ENCODE measurements at regions not wholly inside any gene's neighbourhood (a gene's known extent, or its start where the extent isn't known, plus 50 kb on each side); places are given as distances from the start of the nearest gene placed in this dataset.

DNA sequence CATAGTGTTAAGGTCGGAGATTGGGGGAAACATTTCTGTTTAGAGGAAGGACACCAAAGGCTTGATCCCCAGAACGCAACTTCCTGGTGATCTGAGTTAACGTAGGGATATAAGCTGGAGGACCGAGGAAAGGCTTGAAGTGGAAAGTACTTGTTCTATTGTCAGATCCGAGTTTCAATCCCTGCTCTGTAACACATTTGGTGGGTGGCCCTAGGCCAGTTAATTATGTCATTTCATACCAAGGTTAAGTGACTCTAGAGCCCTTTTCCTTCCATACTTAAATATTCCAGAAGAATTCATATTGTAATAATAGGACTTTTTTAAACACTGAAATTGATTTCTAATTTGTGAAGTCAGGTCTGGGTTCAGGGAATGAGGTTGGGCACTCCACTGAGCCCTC, 80.9 kb downstream of the RPLP1 start:
- FAIRE-seq (no peak), DNase-seq (no peak)
- 52 to 71% (median 63%) methylated on average over 5 of the region's 5 CpGs for WGBS, 3 donors
- Histone ChIP-seq H3K27me3 (ENCODE audit: control insufficient read depth in 3 of 3, insufficient read depth in 3 of 3, low read length in 3 of 3) (peaks cover 0 to 5% (median 2%) of the 10 kb centered on the region in 3 donors), H3K9me3 (ENCODE audit: control insufficient read depth in 2 of 2, insufficient read depth in 1 of 2, low read depth in 1 of 2, low read length in 1 of 2) (no peaks in the 10 kb centered on the region), H3K36me3 (ENCODE audit: control insufficient read depth in 3 of 3, insufficient read depth in 2 of 3, low read depth in 1 of 3, low read length in 3 of 3) (no peaks in the 10 kb centered on the region), H3K4me1 (ENCODE audit: control insufficient read depth in 3 of 3, insufficient read depth in 2 of 3, low read depth in 1 of 3, low read length in 2 of 3) (peaks cover 0 to 10% (median 0%) of the 10 kb centered on the region in 3 donors), H3K4me3 (ENCODE audit: low read depth in 1 of 3, low read length in 3 of 3) (no peak overlapping the region), H3K27ac (ENCODE audit: low read depth in 1 of 3, low read length in 2 of 3) (no peak overlapping the region)

DNA sequence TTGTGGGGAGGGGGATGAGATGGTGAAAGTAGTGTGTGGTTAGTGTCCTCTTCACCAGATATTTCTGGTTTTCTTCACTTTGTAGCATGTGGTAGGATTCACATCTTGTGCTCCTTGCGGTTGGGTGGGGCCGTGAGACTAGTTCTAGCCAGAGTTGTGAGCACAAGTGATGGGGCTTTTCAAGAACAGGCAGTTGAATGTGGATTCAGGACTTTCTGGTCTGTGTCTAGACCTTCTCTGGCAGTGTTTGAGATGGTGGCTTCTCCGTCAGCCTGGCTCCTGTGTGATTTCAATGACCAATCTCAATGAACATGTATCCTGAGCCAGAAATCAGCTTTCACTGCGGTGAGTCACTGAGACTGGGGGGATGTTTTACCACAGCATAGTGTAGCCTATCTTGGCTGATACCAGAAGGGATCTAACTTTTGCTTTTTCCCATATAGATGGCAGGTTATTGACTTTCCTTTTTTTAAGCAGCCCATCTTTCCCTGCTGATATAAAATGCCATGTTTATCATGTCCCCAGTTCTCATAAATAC, 82.6 kb downstream of the RPLP1 start:
- FAIRE-seq = no peak
- 87 to 91% (median 89%) methylated on average over 4 of the region's 4 CpGs for WGBS, 3 donors

GRCh38 chr15:69535998-69536397, 83.4 kb downstream of the RPLP1 start:
- no peaks in the 10 kb centered on the region for H3K36me3 ChIP-seq (ENCODE audit: control insufficient read depth in 3 of 3, insufficient read depth in 2 of 3, low read depth in 1 of 3, low read length in 3 of 3)
- no peak for DNase-seq
- H3K27me3 ChIP-seq (ENCODE audit: control insufficient read depth in 3 of 3, insufficient read depth in 3 of 3, low read length in 3 of 3) = peaks cover 0 to 2% (median 0%) of the 10 kb centered on the region in 3 donors
- H3K9me3 ChIP-seq (ENCODE audit: control insufficient read depth in 2 of 2, insufficient read depth in 1 of 2, low read depth in 1 of 2, low read length in 1 of 2) = no peaks in the 10 kb centered on the region
- 85 to 92% (median 89%) methylated on average over 6 of the region's 6 CpGs for WGBS, 3 donors
- H3K4me1 ChIP-seq (ENCODE audit: control insufficient read depth in 3 of 3, insufficient read depth in 2 of 3, low read depth in 1 of 3, low read length in 2 of 3) = peaks cover 0 to 10% (median 0%) of the 10 kb centered on the region in 3 donors
- no peak overlapping the region for H3K4me3 ChIP-seq (ENCODE audit: low read depth in 1 of 3, low read length in 3 of 3)
- FAIRE-seq = no peak
- H3K27ac ChIP-seq (ENCODE audit: low read depth in 1 of 3, low read length in 2 of 3) = no peak overlapping the region

More for the DNA sequence above, 82.6 kb downstream of the RPLP1 start:
- H3K27ac ChIP-seq (ENCODE audit: low read depth in 1 of 3, low read length in 2 of 3) = no peak overlapping the region
- no peaks in the 10 kb centered on the region for H3K9me3 ChIP-seq (ENCODE audit: control insufficient read depth in 2 of 2, insufficient read depth in 1 of 2, low read depth in 1 of 2, low read length in 1 of 2)
- no peak overlapping the region for H3K4me3 ChIP-seq (ENCODE audit: low read depth in 1 of 3, low read length in 3 of 3)
- peaks cover 0 to 4% (median 2%) of the 10 kb centered on the region in 3 donors for H3K27me3 ChIP-seq (ENCODE audit: control insufficient read depth in 3 of 3, insufficient read depth in 3 of 3, low read length in 3 of 3)
- H3K36me3 ChIP-seq (ENCODE audit: control insufficient read depth in 3 of 3, insufficient read depth in 2 of 3, low read depth in 1 of 3, low read length in 3 of 3) = no peaks in the 10 kb centered on the region
- H3K4me1 ChIP-seq (ENCODE audit: control insufficient read depth in 3 of 3, insufficient read depth in 2 of 3, low read depth in 1 of 3, low read length in 2 of 3) = peaks cover 0 to 10% (median 0%) of the 10 kb centered on the region in 3 donors
- no peak for DNase-seq

DNA sequence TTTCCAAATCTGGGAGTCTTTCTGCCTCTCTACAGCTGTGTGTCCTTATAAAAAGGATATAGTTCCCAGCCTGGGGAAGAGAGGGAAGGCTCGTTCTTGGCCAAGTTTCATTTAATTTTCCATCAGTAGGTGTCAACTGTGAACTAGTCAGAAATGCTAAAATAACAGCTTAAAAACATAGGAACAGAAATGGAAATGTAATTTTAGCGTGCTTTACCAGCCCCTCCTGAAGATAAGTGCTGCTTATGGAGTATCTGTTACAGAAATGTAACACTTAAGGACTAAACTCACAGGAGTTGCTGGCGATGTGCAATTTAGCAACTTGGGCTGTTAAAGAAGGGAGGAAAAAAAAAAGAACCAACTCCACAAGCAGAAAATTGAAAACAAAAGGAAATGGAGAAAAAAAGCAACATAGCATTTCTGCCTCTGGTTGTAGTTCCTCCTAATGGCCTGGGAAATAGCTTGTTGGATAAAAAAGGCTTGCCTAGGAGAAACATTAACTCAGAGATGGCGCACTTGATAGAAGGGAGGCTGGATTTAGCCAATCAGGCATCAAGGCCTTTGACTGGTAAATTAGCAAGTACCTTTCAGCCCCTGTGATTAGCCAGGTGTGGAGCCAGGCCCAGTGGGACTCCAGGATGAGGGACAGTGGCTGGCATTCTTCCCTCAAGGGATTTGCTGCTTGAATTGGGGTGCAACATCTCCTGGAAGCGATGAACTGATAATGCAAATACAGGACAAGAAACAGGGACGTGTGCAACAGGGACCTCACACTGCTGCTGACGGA, 84.3 kb downstream of the RPLP1 start:
- peaks cover 0 to 10% (median 0%) of the 10 kb centered on the region in 3 donors for H3K4me1 ChIP-seq (ENCODE audit: control insufficient read depth in 3 of 3, insufficient read depth in 2 of 3, low read depth in 1 of 3, low read length in 2 of 3)
- no peaks in the 10 kb centered on the region for H3K36me3 ChIP-seq (ENCODE audit: control insufficient read depth in 3 of 3, insufficient read depth in 2 of 3, low read depth in 1 of 3, low read length in 3 of 3)
- no peak for FAIRE-seq
- H3K9me3 ChIP-seq (ENCODE audit: control insufficient read depth in 2 of 2, insufficient read depth in 1 of 2, low read depth in 1 of 2, low read length in 1 of 2) = no peaks in the 10 kb centered on the region
- H3K27me3 ChIP-seq (ENCODE audit: control insufficient read depth in 3 of 3, insufficient read depth in 3 of 3, low read length in 3 of 3) = peaks cover 0 to 2% (median 0%) of the 10 kb centered on the region in 3 donors
- 53 to 72% (median 62%) methylated on average over 7 of the region's 7 CpGs for WGBS, 3 donors
- H3K27ac ChIP-seq (ENCODE audit: low read depth in 1 of 3, low read length in 2 of 3) = no peak overlapping the region
- H3K4me3 ChIP-seq (ENCODE audit: low read depth in 1 of 3, low read length in 3 of 3) = no peak overlapping the region
- DNase-seq = peak in 1 of 2 donors; percentile 20

DNA sequence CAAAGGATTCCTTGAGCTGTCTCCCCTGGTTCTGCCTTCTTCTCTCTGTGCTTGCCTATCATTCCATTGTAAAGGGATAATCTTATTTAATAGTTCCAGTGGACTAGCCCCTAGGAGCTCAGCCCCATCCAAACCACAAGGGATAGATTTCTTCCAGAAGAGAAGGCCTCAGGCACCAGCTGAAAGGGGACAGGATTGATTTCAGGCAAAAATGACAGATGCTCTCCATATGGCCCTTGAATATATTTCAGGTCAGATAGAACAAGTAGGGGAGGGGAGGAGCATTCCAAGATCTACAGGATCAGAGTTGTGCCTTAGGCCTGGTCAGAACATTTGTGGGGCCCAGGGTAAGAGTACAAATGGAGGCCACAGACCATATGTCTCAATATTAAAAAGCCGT, 85.3 kb downstream of the RPLP1 start:
- DNase-seq (no peak), FAIRE-seq (no peak)
- H3K27me3 ChIP-seq (ENCODE audit: control insufficient read depth in 3 of 3, insufficient read depth in 3 of 3, low read length in 3 of 3) = peaks cover 0 to 2% (median 0%) of the 10 kb centered on the region in 3 donors
- no peaks in the 10 kb centered on the region for H3K36me3 ChIP-seq (ENCODE audit: control insufficient read depth in 3 of 3, insufficient read depth in 2 of 3, low read depth in 1 of 3, low read length in 3 of 3)
- H3K27ac ChIP-seq (ENCODE audit: low read depth in 1 of 3, low read length in 2 of 3) = no peak overlapping the region
- WGBS, 3 donors = 92 to 100% (median 94%) methylated on average over 1 of the region's 1 CpG
- no peak overlapping the region for H3K4me3 ChIP-seq (ENCODE audit: low read depth in 1 of 3, low read length in 3 of 3)
- no peaks in the 10 kb centered on the region for H3K9me3 ChIP-seq (ENCODE audit: control insufficient read depth in 2 of 2, insufficient read depth in 1 of 2, low read depth in 1 of 2, low read length in 1 of 2)
- H3K4me1 ChIP-seq (ENCODE audit: control insufficient read depth in 3 of 3, insufficient read depth in 2 of 3, low read depth in 1 of 3, low read length in 2 of 3) = peaks cover 0 to 10% (median 0%) of the 10 kb centered on the region in 3 donors

- H3K27ac ChIP-seq (ENCODE audit: low read depth in 1 of 3, low read length in 2 of 3) = no peak overlapping the region
- WGBS, 3 donors = 88 to 95% (median 94%) methylated on average over 5 of the region's 5 CpGs
- no peaks in the 10 kb centered on the region for H3K36me3 ChIP-seq (ENCODE audit: control insufficient read depth in 3 of 3, insufficient read depth in 2 of 3, low read depth in 1 of 3, low read length in 3 of 3)
- no peak overlapping the region for H3K4me3 ChIP-seq (ENCODE audit: low read depth in 1 of 3, low read length in 3 of 3)
- DNase-seq = no peak
- FAIRE-seq = no peak
- H3K27me3 ChIP-seq (ENCODE audit: control insufficient read depth in 3 of 3, insufficient read depth in 3 of 3, low read length in 3 of 3) = peaks cover 0 to 2% (median 0%) of the 10 kb centered on the region in 3 donors
- H3K4me1 ChIP-seq (ENCODE audit: control insufficient read depth in 3 of 3, insufficient read depth in 2 of 3, low read depth in 1 of 3, low read length in 2 of 3) = peaks cover 0 to 10% (median 0%) of the 10 kb centered on the region in 3 donors
- no peaks in the 10 kb centered on the region for H3K9me3 ChIP-seq (ENCODE audit: control insufficient read depth in 2 of 2, insufficient read depth in 1 of 2, low read depth in 1 of 2, low read length in 1 of 2)
Measured at GRCh38 chr15:69538379-69538778, 85.8 kb downstream of the RPLP1 start.

- Histone ChIP-seq H3K4me3 (ENCODE audit: low read depth in 1 of 3, low read length in 3 of 3) (no peak overlapping the region), H3K4me1 (ENCODE audit: control insufficient read depth in 3 of 3, insufficient read depth in 2 of 3, low read depth in 1 of 3, low read length in 2 of 3) (peaks cover 0 to 10% (median 0%) of the 10 kb centered on the region in 3 donors), H3K27me3 (ENCODE audit: control insufficient read depth in 3 of 3, insufficient read depth in 3 of 3, low read length in 3 of 3) (peaks cover 0 to 4% (median 0%) of the 10 kb centered on the region in 3 donors), H3K27ac (ENCODE audit: low read depth in 1 of 3, low read length in 2 of 3) (no peak overlapping the region), H3K36me3 (ENCODE audit: control insufficient read depth in 3 of 3, insufficient read depth in 2 of 3, low read depth in 1 of 3, low read length in 3 of 3) (no peaks in the 10 kb centered on the region), H3K9me3 (ENCODE audit: control insufficient read depth in 2 of 2, insufficient read depth in 1 of 2, low read depth in 1 of 2, low read length in 1 of 2) (no peaks in the 10 kb centered on the region)
- DNase-seq (no peak), FAIRE-seq (no peak)
- 93 to 95% (median 93%) methylated on average over 11 of the region's 11 CpGs for WGBS, 3 donors
Measured at GRCh38 chr15:69539345-69539744, 86.7 kb downstream of the RPLP1 start.

- 34 to 58% (median 56%) methylated on average over 9 of the region's 9 CpGs for WGBS, 3 donors
- Histone ChIP-seq H3K27me3 (ENCODE audit: control insufficient read depth in 3 of 3, insufficient read depth in 3 of 3, low read length in 3 of 3) (peaks cover 0 to 2% (median 0%) of the 10 kb centered on the region in 3 donors), H3K36me3 (ENCODE audit: control insufficient read depth in 3 of 3, insufficient read depth in 2 of 3, low read depth in 1 of 3, low read length in 3 of 3) (no peaks in the 10 kb centered on the region), H3K4me3 (ENCODE audit: low read depth in 1 of 3, low read length in 3 of 3) (no peak overlapping the region), H3K27ac (ENCODE audit: low read depth in 1 of 3, low read length in 2 of 3) (no peak overlapping the region), H3K9me3 (ENCODE audit: control insufficient read depth in 2 of 2, insufficient read depth in 1 of 2, low read depth in 1 of 2, low read length in 1 of 2) (no peaks in the 10 kb centered on the region), H3K4me1 (ENCODE audit: control insufficient read depth in 3 of 3, insufficient read depth in 2 of 3, low read depth in 1 of 3, low read length in 2 of 3) (peaks cover 0 to 10% (median 0%) of the 10 kb centered on the region in 3 donors)
- DNase-seq (no peak), FAIRE-seq (no peak)
Measured at GRCh38 chr15:69540622-69541021, 88.0 kb downstream of the RPLP1 start.

All from small intestine (tissue), 7 donors.